Astrocyte (in vitro differentiated cells and primary cell): ENCODE measurements at regions not wholly inside any gene's neighbourhood (a gene's known extent, or its start where the extent isn't known, plus 50 kb on each side); places are given as distances from the start of the nearest gene placed in this dataset.

ENCODE experiments used
- EZH2 ChIP-seq: IDR thresholded peaks from 2 replicates; pipeline ENCODE4 v1.6.1; 2012; ENCODE audit warnings: mild to moderate bottlenecking, low read length, inconsistent platforms; ENCODE audit not compliant: insufficient read depth
- TF ChIP-seq, protein P1 (sequence below): IDR thresholded peaks from 2 replicates; pipeline ENCODE4 v1.5.1; 2011; ENCODE audit warnings: low read depth, mild to moderate bottlenecking, inconsistent platforms, low read length, moderate library complexity; ENCODE audit not compliant: insufficient read depth

DNA sequence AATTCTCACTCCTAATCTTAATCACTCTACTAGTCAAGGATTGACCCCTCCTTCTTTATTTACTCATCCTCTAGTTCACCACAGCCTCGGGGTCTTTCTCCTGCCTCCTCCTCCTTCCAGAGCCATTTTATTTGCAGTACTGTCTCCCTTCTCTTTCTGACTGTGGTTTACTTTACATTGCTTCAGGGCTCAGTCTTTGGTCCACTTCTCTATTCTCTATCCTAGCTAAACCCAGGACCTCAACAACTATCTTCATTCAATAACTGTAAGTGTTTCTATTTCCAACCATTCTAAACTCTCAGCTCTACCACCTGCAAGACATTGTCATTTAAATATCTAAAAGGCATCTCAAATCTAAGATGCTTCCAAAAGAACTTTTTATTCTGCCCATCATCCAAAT, 493.8 kb downstream of the TTLL7 start:
- TF ChIP-seq, protein P1, sequence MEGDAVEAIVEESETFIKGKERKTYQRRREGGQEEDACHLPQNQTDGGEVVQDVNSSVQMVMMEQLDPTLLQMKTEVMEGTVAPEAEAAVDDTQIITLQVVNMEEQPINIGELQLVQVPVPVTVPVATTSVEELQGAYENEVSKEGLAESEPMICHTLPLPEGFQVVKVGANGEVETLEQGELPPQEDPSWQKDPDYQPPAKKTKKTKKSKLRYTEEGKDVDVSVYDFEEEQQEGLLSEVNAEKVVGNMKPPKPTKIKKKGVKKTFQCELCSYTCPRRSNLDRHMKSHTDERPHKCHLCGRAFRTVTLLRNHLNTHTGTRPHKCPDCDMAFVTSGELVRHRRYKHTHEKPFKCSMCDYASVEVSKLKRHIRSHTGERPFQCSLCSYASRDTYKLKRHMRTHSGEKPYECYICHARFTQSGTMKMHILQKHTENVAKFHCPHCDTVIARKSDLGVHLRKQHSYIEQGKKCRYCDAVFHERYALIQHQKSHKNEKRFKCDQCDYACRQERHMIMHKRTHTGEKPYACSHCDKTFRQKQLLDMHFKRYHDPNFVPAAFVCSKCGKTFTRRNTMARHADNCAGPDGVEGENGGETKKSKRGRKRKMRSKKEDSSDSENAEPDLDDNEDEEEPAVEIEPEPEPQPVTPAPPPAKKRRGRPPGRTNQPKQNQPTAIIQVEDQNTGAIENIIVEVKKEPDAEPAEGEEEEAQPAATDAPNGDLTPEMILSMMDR = no peak
- TF ChIP-seq EZH2 = no peak
